WERI-Rb-1 (cell line): ENCODE measurements at regions not wholly inside any gene's neighbourhood (a gene's known extent, or its start where the extent isn't known, plus 50 kb on each side); places are given as distances from the start of the nearest gene placed in this dataset.

Source experiments
- DNase-seq: peaks from one replicate; pipeline ENCODE4 v3.0.0-alpha.2; 2020
- H3K27ac ChIP-seq: fragments of 250-450 bp; sonication (Bioruptor Pico); 2 replicates; pipeline ENCODE4 v1.5.1; 2020; ENCODE audit warnings: mild to moderate bottlenecking, moderate library complexity
- H3K27me3 ChIP-seq: fragments of 250-450 bp; sonication (Bioruptor Pico); 2 replicates; pipeline ENCODE4 v1.5.1; 2021; ENCODE audit warnings: mild to moderate bottlenecking, low read depth, moderate library complexity; ENCODE audit not compliant: insufficient read depth, severe bottlenecking
- H3K36me3 ChIP-seq: fragments of 250-450 bp; sonication (Bioruptor Pico); 2 replicates; pipeline ENCODE4 v1.5.1; 2020; ENCODE audit warnings: mild to moderate bottlenecking, moderate library complexity
- H3K4me3 ChIP-seq: 2 replicates; pipeline ENCODE4 v1.5.1; 2011; ENCODE audit warnings: low read depth, mild to moderate bottlenecking, control low read depth, low read length
- H3K9me3 ChIP-seq: fragments of 250-450 bp; sonication (Bioruptor Pico); 2 replicates; pipeline ENCODE4 v1.5.1; 2021; ENCODE audit warnings: mild to moderate bottlenecking, moderate library complexity; ENCODE audit not compliant: severe bottlenecking
- CTCF ChIP-seq: IDR thresholded peaks from 2 replicates; pipeline ENCODE4 v1.5.1; 2011; ENCODE audit warnings: low read depth, mild to moderate bottlenecking, control low read depth, inconsistent platforms, low read length

GRCh38 chr7:60017-60675 is 132.2 kb upstream of the FAM20C start:
- Histone ChIP-seq H3K4me3 (no peak overlapping the region), H3K36me3 (no peaks in the 10 kb centered on the region), H3K27me3 (no peaks in the 10 kb centered on the region), H3K9me3 (no peaks in the 10 kb centered on the region), H3K27ac (no peak overlapping the region)
- no peak for DNase-seq
- TF ChIP-seq CTCF: no peak

- Histone ChIP-seq H3K27ac (no peak overlapping the region), H3K4me3 (no peak overlapping the region), H3K27me3 (no peaks in the 10 kb centered on the region), H3K36me3 (no peaks in the 10 kb centered on the region), H3K9me3 (no peaks in the 10 kb centered on the region)
- no peak for DNase-seq
- TF ChIP-seq CTCF: no peak
Observed at GRCh38 chr7:60706-61105, 131.7 kb upstream of the FAM20C start.

GRCh38 chr7:61111-61510 is 131.3 kb upstream of the FAM20C start:
- DNase-seq: no peak
- no peak overlapping the region for H3K27ac ChIP-seq
- no peak for TF ChIP-seq CTCF
- no peaks in the 10 kb centered on the region for H3K36me3 ChIP-seq
- H3K27me3 ChIP-seq: no peaks in the 10 kb centered on the region
- no peaks in the 10 kb centered on the region for H3K9me3 ChIP-seq
- H3K4me3 ChIP-seq: no peak overlapping the region

GRCh38 chr7:61576-62360 is 130.6 kb upstream of the FAM20C start:
- H3K36me3 ChIP-seq: no peaks in the 10 kb centered on the region
- no peak for DNase-seq
- TF ChIP-seq CTCF: no peak
- H3K9me3 ChIP-seq: no peaks in the 10 kb centered on the region
- no peaks in the 10 kb centered on the region for H3K27me3 ChIP-seq
- no peak overlapping the region for H3K4me3 ChIP-seq
- H3K27ac ChIP-seq: no peak overlapping the region

GRCh38 chr7:62361-63116 is 129.8 kb upstream of the FAM20C start:
- no peak for TF ChIP-seq CTCF
- H3K36me3 ChIP-seq: no peaks in the 10 kb centered on the region
- no peak overlapping the region for H3K27ac ChIP-seq
- no peak for DNase-seq
- no peaks in the 10 kb centered on the region for H3K9me3 ChIP-seq
- no peaks in the 10 kb centered on the region for H3K27me3 ChIP-seq
- H3K4me3 ChIP-seq: no peak overlapping the region
